ENCODE measurements at regions not wholly inside any gene's neighbourhood (a gene's known extent, or its start where the extent isn't known, plus 50 kb on each side); places are given as distances from the start of the nearest gene placed in this dataset.

- TF ChIP-seq CTCF (IDR thresholded peaks at IDR 0.05; ENCODE audit: low read length) (no peak), EZH2 (IDR thresholded peaks at IDR 0.05; ENCODE audit: borderline replicate concordance, low read length) (no peak)
Observed at GRCh38 chr7:81404669-81405068, 365.2 kb downstream of the HGF start.

All from OCI-LY1 (cell line).